Ascending aorta (tissue), 2 donors: ENCODE measurements at regions not wholly inside any gene's neighbourhood (a gene's known extent, or its start where the extent isn't known, plus 50 kb on each side); places are given as distances from the start of the nearest gene placed in this dataset.
"Not testable (repeated sequence)": the region's sequence is repeated elsewhere in the genome, so short reads cannot be mapped to it uniquely, and the experiment has no call there.

Source experiments
- DNase-seq, 2 donors: peaks; one replicate each; pipeline ENCODE4 v3.0.0-alpha.2; 2019; ENCODE audit warnings: low spot score in 2 of 2
- H3K27ac ChIP-seq, 2 donors: fragments of 200-600 bp; sonication (generic); one replicate each; pipeline ENCODE4 v1.5.1; 2016 to 2017; ENCODE audit warnings: mild to moderate bottlenecking in 1 of 2
- H3K27me3 ChIP-seq: fragments of 200-600 bp; sonication (generic); one replicate; pipeline ENCODE4 v1.5.1; 2017
- H3K36me3 ChIP-seq, 2 donors: fragments of 200-600 bp; sonication (generic); one replicate each; pipeline ENCODE4 v1.5.1; 2016
- H3K4me1 ChIP-seq, 2 donors: fragments of 200-600 bp; sonication (generic); one replicate each; pipeline ENCODE4 v1.5.1; 2016 to 2017; ENCODE audit warnings: mild to moderate bottlenecking in 1 of 2
- H3K4me3 ChIP-seq, 2 donors: fragments of 200-600 bp; sonication (generic); one replicate each; pipeline ENCODE4 v1.5.1; 2016 to 2017; ENCODE audit warnings: mild to moderate bottlenecking in 1 of 2
- H3K9me3 ChIP-seq, 2 donors: fragments of 200-600 bp; sonication (generic); one replicate each; pipeline ENCODE4 v1.5.1; 2016
- intact Hi-C: fragments of 100-400 bp; cut with DNase I; formaldehyde crosslinking; loops from one replicate; pipeline ENCODE4 v1.15.1; 2023
- TF ChIP-seq, protein P1 (sequence below), 3 experiments: fragments of 200-600 bp in 2 of 3; fragments of 450-650 bp in 1 of 3; sonication (generic) in 2 of 3; IDR thresholded peaks; one replicate each; pipeline ENCODE4 v1.5.1; 2016 to 2019; ENCODE audit warnings: antibody characterized with exemption in 3 of 3, mild to moderate bottlenecking in 1 of 3, moderate library complexity in 1 of 3

DNA sequence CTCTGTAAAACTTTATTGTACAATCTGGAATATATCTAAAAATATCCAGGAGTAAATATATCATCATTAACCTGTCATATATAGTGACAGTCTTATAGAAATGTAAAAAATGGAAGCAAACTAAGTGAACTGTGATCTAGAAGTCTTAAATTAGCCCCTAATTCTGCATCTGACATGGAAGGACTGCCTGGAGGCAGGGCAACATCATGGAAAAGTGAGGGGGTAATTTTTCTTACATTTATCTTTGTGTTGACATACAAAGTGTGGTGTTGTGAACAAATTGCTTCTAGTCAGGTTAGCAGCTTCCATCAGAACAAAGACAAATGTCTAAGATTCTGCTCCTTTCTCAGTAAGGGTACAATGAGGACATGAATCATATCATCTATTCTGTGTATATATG is 186.3 kb downstream of the C4orf33 start:
- intact Hi-C loops = no loop called here
- Histone ChIP-seq H3K4me3 (no peak overlapping the region), H3K9me3 (no peaks in the 10 kb centered on the region), H3K27me3 (no peaks in the 10 kb centered on the region), H3K36me3 (no peaks in the 10 kb centered on the region), H3K4me1 (no peaks in the 10 kb centered on the region), H3K27ac (no peak overlapping the region)
- DNase-seq = no peak
- TF ChIP-seq, protein P1, sequence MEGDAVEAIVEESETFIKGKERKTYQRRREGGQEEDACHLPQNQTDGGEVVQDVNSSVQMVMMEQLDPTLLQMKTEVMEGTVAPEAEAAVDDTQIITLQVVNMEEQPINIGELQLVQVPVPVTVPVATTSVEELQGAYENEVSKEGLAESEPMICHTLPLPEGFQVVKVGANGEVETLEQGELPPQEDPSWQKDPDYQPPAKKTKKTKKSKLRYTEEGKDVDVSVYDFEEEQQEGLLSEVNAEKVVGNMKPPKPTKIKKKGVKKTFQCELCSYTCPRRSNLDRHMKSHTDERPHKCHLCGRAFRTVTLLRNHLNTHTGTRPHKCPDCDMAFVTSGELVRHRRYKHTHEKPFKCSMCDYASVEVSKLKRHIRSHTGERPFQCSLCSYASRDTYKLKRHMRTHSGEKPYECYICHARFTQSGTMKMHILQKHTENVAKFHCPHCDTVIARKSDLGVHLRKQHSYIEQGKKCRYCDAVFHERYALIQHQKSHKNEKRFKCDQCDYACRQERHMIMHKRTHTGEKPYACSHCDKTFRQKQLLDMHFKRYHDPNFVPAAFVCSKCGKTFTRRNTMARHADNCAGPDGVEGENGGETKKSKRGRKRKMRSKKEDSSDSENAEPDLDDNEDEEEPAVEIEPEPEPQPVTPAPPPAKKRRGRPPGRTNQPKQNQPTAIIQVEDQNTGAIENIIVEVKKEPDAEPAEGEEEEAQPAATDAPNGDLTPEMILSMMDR (IDR thresholded peaks at IDR 0.05) = no peak

GRCh38 chr4:129292194-129292593 is 196.2 kb downstream of the C4orf33 start:
- H3K36me3 ChIP-seq, H3K4me3 ChIP-seq, intact Hi-C loops, H3K4me1 ChIP-seq, H3K9me3 ChIP-seq, DNase-seq, H3K27ac ChIP-seq, H3K27me3 ChIP-seq: not testable (repeated sequence)

- intact Hi-C loops = no loop called here
- H3K27ac ChIP-seq = no peak overlapping the region
- H3K4me3 ChIP-seq = no peak overlapping the region
- H3K4me1 ChIP-seq = no peaks in the 10 kb centered on the region
- H3K36me3 ChIP-seq = no peaks in the 10 kb centered on the region
- H3K27me3 ChIP-seq = no peaks in the 10 kb centered on the region
- DNase-seq = no peak
- TF ChIP-seq, protein P1 (IDR thresholded peaks at IDR 0.05) = no peak
- no peaks in the 10 kb centered on the region for H3K9me3 ChIP-seq
These were observed 218.8 kb downstream of the C4orf33 start for GRCh38 chr4:129314781-129315180.

DNA sequence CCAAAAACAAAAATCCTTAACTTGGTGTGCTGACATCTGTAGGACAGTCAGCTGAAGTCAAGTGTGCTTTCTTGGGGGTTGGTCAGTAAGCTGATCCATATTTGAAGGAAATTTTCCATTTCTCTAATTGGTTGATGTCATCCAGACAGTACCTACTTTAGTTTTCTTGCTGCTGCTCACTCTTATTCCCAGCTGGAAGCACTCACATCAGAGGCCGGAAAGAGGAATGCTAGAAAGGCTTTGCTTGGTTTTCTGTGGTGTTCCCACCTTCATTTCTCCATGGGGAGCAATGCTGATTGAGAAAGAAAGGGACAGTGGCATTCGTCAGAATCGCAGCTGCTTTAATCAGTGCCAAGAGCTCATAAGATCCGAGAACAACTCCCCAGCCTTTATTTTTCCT is 227.0 kb downstream of the C4orf33 start:
- H3K27ac ChIP-seq = no peak overlapping the region
- intact Hi-C loops = no loop called here
- H3K27me3 ChIP-seq = no peaks in the 10 kb centered on the region
- no peaks in the 10 kb centered on the region for H3K9me3 ChIP-seq
- no peaks in the 10 kb centered on the region for H3K36me3 ChIP-seq
- TF ChIP-seq, protein P1 (IDR thresholded peaks at IDR 0.05) = no peak
- no peak overlapping the region for H3K4me3 ChIP-seq
- no peak for DNase-seq
- H3K4me1 ChIP-seq = no peaks in the 10 kb centered on the region

GRCh38 chr4:129323658-129324057 is 227.7 kb downstream of the C4orf33 start:
- DNase-seq = no peak
- H3K36me3 ChIP-seq = no peaks in the 10 kb centered on the region
- intact Hi-C loops = no loop called here
- TF ChIP-seq, protein P1 (IDR thresholded peaks at IDR 0.05) = no peak
- no peaks in the 10 kb centered on the region for H3K9me3 ChIP-seq
- no peak overlapping the region for H3K4me3 ChIP-seq
- no peak overlapping the region for H3K27ac ChIP-seq
- no peaks in the 10 kb centered on the region for H3K27me3 ChIP-seq
- H3K4me1 ChIP-seq = no peaks in the 10 kb centered on the region

DNA sequence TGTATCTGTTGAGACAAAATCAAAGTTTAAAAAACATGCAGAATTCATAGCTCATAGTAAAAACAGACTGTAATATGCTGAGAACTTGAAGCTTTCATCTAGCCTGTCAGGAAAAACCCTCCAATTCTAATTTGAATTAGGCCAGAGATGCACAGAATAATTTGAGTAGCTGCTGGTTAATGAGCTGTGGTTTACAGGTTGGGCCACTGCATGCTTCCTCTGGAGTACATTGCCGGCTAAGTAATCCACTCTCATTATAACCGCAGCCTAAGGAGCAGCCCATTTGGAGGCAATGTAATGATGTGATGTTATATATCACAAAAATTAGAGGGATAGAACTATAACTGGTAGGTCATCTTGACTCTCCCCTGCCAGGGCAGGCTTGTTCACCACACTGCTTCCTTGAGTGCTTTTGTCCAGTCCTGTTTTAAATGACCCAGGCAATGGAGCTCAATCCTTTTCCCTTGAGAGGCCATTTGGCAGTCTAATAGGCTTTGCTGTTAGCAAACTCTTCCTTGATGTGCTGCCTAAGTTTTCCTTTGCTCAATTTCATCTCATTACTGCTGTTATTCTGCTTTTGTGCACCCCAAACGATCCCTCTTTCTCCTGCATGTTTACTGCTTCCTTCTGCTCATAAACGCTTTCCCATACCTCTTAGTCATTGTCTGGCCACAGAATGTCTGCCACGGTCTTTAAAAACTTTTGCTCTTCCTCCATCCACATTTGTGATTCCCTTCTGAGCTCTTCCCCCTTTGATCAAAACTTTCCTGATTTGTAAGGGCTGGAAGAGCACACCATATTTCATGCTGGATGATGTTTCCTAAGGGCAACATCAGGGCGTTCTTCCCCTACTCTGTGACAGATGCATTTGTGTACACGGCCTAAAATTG is 230.9 kb downstream of the C4orf33 start:
- DNase-seq = no peak
- H3K27ac ChIP-seq = no peak overlapping the region
- intact Hi-C loops = no loop called here

More for the DNA sequence above, 230.9 kb downstream of the C4orf33 start:
- TF ChIP-seq, protein P1 (IDR thresholded peaks at IDR 0.05) = no peak
- no peaks in the 10 kb centered on the region for H3K4me1 ChIP-seq
- H3K9me3 ChIP-seq = no peaks in the 10 kb centered on the region
- no peak overlapping the region for H3K4me3 ChIP-seq
- H3K36me3 ChIP-seq = no peaks in the 10 kb centered on the region
- H3K27me3 ChIP-seq = no peaks in the 10 kb centered on the region
